Thyroid gland (tissue), 4 donors: ENCODE measurements at regions not wholly inside any gene's neighbourhood (a gene's known extent, or its start where the extent isn't known, plus 50 kb on each side); places are given as distances from the start of the nearest gene placed in this dataset.
"Not testable (repeated sequence)": the region's sequence is repeated elsewhere in the genome, so short reads cannot be mapped to it uniquely, and the experiment has no call there.

Experiments used
- CTCF ChIP-seq, 6 experiments: fragments of 200-600 bp in 3 of 6; fragments of 450-650 bp in 3 of 6; sonication (generic) in 3 of 6; IDR thresholded peaks; one replicate each; pipeline ENCODE4 v1.5.1; 2016 to 2019; ENCODE audit warnings: antibody characterized with exemption in 6 of 6, mild to moderate bottlenecking in 2 of 6, inconsistent platforms in 1 of 6, moderate library complexity in 1 of 6
- POLR2A ChIP-seq, 2 donors: fragments of 450-650 bp; IDR thresholded peaks; one replicate each; pipeline ENCODE4 v1.6.1; 2017; ENCODE audit warnings: antibody characterized with exemption in 2 of 2, mild to moderate bottlenecking in 2 of 2, moderate library complexity in 1 of 2

DNA sequence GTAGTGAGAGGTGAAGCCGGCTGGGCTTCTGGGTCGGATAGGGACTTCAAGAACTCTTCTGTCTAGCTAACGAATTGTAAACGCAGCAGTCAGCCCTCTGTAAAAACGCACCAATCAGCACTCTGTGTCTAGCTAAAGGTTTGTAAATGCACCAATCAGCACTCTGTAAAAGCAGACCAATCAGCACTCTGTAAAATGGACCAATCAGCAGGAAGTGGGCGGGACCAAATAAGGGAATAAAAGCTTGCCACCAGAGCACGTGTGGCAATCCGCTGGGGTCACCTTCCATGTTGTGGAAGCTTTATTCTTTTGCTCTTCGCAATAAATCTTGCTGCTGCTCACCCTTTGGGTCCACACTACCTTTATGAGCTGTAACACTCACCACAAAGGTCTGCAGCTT is 267.9 kb downstream of the INHBA start:
- TF ChIP-seq CTCF, POLR2A (IDR thresholded peaks at IDR 0.05): not testable (repeated sequence)
